Lung (tissue), 11 donors: ENCODE measurements at regions not wholly inside any gene's neighbourhood (a gene's known extent, or its start where the extent isn't known, plus 50 kb on each side); places are given as distances from the start of the nearest gene placed in this dataset.

ENCODE experiments used
- ATAC-seq: fragments of 200-7000 bp; cut with Tn5 transposase; one replicate; pipeline ENCODE4 v1.9.1; 2020; ENCODE audit warnings: moderate number of reproducible peaks; ENCODE audit not compliant: insufficient read depth, low FRiP score
- DNase-seq, 3 donors: peaks; one replicate each; pipeline ENCODE4 v3.0.0-alpha.2; 2013 to 2017
- H3K27ac ChIP-seq, 2 donors: one replicate each; pipeline ENCODE4 v1.5.1; 2013; ENCODE audit warnings: mild to moderate bottlenecking in 2 of 2, moderate library complexity in 2 of 2, control low read depth in 1 of 2, inconsistent platforms in 1 of 2, low read depth in 1 of 2, low read length in 1 of 2
- H3K27me3 ChIP-seq, 3 donors: one replicate each; pipeline ENCODE4 v1.5.1; 2013; ENCODE audit warnings: low read length in 2 of 3; ENCODE audit not compliant: control insufficient read depth in 3 of 3, insufficient read depth in 3 of 3
- H3K36me3 ChIP-seq, 4 donors: one replicate each; pipeline ENCODE4 v1.5.1; 2013; ENCODE audit warnings: low read length in 4 of 4, mild to moderate bottlenecking in 1 of 4, moderate library complexity in 1 of 4; ENCODE audit not compliant: control insufficient read depth in 4 of 4, insufficient read depth in 4 of 4
- H3K4me1 ChIP-seq, 5 donors: one replicate each; pipeline ENCODE4 v1.5.1; 2013; ENCODE audit warnings: low read length in 5 of 5, mild to moderate bottlenecking in 2 of 5, moderate library complexity in 1 of 5; ENCODE audit not compliant: control insufficient read depth in 5 of 5, insufficient read depth in 5 of 5
- H3K4me3 ChIP-seq: one replicate; pipeline ENCODE4 v1.5.1; 2013; ENCODE audit warnings: mild to moderate bottlenecking, control low read depth, moderate library complexity
- H3K9ac ChIP-seq, 2 donors: one replicate each; pipeline ENCODE4 v1.5.1; 2013; ENCODE audit warnings: low read length in 2 of 2, control low read depth in 1 of 2; ENCODE audit not compliant: insufficient read depth in 1 of 2
- H3K9me3 ChIP-seq, 4 donors: one replicate each; pipeline ENCODE4 v1.5.1; 2013; ENCODE audit warnings: low read length in 3 of 4, mild to moderate bottlenecking in 1 of 4, moderate library complexity in 1 of 4; ENCODE audit not compliant: control insufficient read depth in 4 of 4, insufficient read depth in 3 of 4
- WGBS, 2 donors: extraction: QIAGEN DNeasy Blood & Tissue Kit; methylation state at CpG; one replicate each; pipeline ENCODE4 v1.1.7; 2013; 5-methylcytosine and 5-hydroxymethylcytosine counted together
- TF ChIP-seq, protein P1 (sequence below): IDR thresholded peaks from 2 replicates; pipeline ENCODE4 v1.5.1; 2012; ENCODE audit warnings: mild to moderate bottlenecking; ENCODE audit errors: control extremely low read depth, extremely low read depth
- donor health status: control.
- donor health status: control.
- donor health status: Bipolar disorder and iron deficiency.
- donor health status: healthy.
- donor health status: DM: yes; HTN: yes; CAD: no.

DNA sequence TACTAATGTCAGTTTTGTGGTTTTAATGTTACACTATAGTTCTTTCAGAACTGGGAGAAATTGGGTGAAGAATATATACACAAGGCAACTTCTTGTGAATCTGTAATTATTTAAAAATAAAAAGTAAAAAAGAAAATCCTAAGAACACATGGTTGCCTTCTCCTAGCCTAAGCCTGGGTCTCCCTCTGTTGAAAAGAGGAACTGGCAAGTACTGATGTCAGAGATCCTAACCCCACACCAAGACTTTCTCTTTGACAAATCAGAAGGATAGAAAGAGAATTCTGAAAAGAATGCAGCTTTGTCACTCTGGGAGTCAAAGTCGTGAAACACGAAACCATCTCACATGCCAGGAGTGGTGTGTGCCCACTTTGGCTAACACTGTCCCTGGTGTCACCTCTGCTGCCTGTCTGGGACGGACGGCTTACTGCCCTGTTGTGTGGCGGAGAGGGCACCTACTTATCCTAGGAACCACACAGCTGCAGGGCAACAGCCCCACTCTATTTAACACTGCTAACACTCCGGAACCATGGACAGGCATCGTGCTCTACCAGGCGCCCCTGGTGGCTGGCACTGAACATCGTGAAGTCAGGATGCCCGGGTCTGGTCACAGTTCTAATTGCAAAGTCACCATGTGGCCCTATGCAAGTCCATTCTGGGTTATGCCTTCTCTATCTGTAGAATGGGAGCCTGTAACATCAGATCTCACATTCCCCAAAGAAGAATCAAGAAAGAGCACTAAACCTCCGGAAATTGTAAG is 108.7 kb upstream of the CD82 start:
- TF ChIP-seq, protein P1, sequence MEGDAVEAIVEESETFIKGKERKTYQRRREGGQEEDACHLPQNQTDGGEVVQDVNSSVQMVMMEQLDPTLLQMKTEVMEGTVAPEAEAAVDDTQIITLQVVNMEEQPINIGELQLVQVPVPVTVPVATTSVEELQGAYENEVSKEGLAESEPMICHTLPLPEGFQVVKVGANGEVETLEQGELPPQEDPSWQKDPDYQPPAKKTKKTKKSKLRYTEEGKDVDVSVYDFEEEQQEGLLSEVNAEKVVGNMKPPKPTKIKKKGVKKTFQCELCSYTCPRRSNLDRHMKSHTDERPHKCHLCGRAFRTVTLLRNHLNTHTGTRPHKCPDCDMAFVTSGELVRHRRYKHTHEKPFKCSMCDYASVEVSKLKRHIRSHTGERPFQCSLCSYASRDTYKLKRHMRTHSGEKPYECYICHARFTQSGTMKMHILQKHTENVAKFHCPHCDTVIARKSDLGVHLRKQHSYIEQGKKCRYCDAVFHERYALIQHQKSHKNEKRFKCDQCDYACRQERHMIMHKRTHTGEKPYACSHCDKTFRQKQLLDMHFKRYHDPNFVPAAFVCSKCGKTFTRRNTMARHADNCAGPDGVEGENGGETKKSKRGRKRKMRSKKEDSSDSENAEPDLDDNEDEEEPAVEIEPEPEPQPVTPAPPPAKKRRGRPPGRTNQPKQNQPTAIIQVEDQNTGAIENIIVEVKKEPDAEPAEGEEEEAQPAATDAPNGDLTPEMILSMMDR: no peak
- 59 to 69% methylated on average over 11 of the region's 11 CpGs for WGBS, 2 donors
- Histone ChIP-seq H3K36me3 (no peaks in the 10 kb centered on the region), H3K27me3 (no peaks in the 10 kb centered on the region), H3K4me3 (no peak overlapping the region), H3K27ac (no peak overlapping the region), H3K9ac (no peak overlapping the region), H3K9me3 (peaks cover 0 to 11% (median 0%) of the 10 kb centered on the region in 4 donors), H3K4me1 (peaks cover 0 to 3% (median 0%) of the 10 kb centered on the region in 5 donors)
- DNase-seq (no peak), ATAC-seq (no peak)

DNA sequence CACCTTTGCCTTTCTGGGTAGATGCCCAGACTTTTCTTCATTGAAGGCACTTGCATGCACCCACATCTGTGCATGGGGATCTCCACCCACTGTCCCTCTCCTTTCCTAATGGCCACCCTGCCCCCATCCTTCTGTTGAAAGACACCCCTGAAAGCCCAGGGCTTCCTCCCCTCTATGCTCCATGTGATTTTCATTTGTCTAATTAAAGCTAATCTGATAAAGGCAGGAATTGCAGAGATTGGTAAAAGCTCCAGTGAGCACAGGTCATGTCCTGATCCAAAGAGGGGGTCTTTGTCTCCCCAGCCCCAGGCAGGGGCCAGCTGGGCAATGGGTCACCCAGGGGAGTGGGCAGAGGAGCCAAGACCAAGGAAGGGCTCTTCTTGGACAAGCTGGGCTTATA is 107.6 kb upstream of the CD82 start:
- H3K9ac ChIP-seq: no peak overlapping the region
- peaks cover 0 to 11% (median 0%) of the 10 kb centered on the region in 4 donors for H3K9me3 ChIP-seq
- H3K36me3 ChIP-seq: no peaks in the 10 kb centered on the region
- H3K4me3 ChIP-seq: no peak overlapping the region
- DNase-seq (no peak), ATAC-seq (no peak)
- H3K4me1 ChIP-seq: peaks cover 0 to 3% (median 0%) of the 10 kb centered on the region in 5 donors
- H3K27ac ChIP-seq: no peak overlapping the region
- H3K27me3 ChIP-seq: no peaks in the 10 kb centered on the region
- TF ChIP-seq, protein P1: no peak

DNA sequence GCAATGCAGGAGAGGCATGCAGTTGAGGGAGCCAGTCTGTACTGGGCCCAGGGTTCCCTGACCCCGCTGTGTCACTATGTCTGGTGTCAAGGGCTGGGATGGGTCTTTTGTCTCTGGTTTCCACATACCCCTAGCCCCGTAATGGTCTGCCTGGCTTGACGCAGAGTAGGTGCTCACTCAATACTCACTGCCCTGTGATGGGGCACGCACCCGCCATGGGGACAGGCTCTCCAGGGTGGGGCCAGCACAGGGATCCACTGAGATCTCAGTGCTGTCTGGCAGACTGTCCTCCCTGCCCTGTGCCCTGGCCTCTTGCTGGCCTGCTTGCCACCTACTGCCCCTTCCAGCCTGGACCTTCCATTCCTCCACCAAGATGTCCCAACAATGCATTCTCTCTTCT is 101.7 kb upstream of the CD82 start:
- TF ChIP-seq, protein P1: no peak
- ATAC-seq: no peak
- peak in 1 of 3 donors; percentile 6 for DNase-seq
- peaks cover 0 to 26% (median 0%) of the 10 kb centered on the region in 4 donors for H3K9me3 ChIP-seq
- no peak overlapping the region for H3K27ac ChIP-seq
- peaks cover 0 to 7% (median 0%) of the 10 kb centered on the region in 5 donors for H3K4me1 ChIP-seq
- H3K4me3 ChIP-seq: no peak overlapping the region
- no peaks in the 10 kb centered on the region for H3K27me3 ChIP-seq
- no peaks in the 10 kb centered on the region for H3K36me3 ChIP-seq
- H3K9ac ChIP-seq: no peak overlapping the region
- WGBS, 2 donors: 91 to 92% methylated on average over 5 of the region's 5 CpGs
